ENCODE measurements at regions not wholly inside any gene's neighbourhood (a gene's known extent, or its start where the extent isn't known, plus 50 kb on each side); places are given as distances from the start of the nearest gene placed in this dataset.

DNA sequence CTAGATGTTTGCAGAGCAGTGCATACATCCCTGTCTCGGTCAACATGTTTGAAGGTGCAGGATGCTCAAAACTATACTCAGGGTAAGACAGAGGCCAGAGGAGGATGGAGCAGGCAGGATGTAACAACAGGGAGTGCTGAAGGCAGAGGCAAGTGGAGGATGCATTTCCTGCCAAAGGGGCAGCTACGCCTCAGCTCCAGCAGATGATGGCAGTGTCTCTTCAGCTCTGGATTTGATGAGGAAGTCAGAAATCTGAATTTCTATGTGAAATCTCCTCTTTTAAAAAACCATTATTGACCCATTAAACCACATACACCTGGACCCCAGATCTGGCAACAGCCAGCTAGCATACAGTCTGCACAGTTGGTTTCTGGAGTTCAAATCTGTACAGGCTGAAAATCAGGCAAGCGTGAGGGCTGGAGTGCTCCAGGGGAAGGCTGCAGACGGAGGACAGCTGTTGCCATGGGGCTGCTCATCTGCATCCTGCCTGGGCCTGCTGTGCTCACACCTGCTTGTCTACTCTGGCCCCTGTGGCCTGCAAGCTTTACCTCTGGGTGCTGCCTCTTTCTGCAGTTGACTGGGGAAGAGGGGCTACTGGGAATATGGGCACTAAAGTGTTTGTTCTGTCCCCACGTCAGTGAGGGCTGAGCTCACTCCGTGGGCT is 152.9 kb upstream of the SLC28A3 start (continued):
- TF ChIP-seq RBBP5 (IDR thresholded peaks at IDR 0.05; ENCODE audit: borderline replicate concordance, low read depth, low read length) (no peak), HDAC6 (IDR thresholded peaks at IDR 0.05; ENCODE audit: low read depth, low read length) (no peak), RNF2 (IDR thresholded peaks at IDR 0.05; ENCODE audit: borderline replicate concordance, low read depth, low read length, missing control alignments, poor library complexity, severe bottlenecking) (no peak), CEBPB (IDR thresholded peaks at IDR 0.05; ENCODE audit: low read depth, low read length) (no peak), BCL11A (IDR thresholded peaks at IDR 0.05; ENCODE audit: low read depth in 2 of 2, low read length in 2 of 2) (no peak), SP4 (IDR thresholded peaks at IDR 0.05; ENCODE audit: low read length) (no peak), GABPA (IDR thresholded peaks at IDR 0.05; ENCODE audit: borderline replicate concordance, insufficient read depth, low read length) (no peak)
- TF ChIP-seq, protein P1, sequence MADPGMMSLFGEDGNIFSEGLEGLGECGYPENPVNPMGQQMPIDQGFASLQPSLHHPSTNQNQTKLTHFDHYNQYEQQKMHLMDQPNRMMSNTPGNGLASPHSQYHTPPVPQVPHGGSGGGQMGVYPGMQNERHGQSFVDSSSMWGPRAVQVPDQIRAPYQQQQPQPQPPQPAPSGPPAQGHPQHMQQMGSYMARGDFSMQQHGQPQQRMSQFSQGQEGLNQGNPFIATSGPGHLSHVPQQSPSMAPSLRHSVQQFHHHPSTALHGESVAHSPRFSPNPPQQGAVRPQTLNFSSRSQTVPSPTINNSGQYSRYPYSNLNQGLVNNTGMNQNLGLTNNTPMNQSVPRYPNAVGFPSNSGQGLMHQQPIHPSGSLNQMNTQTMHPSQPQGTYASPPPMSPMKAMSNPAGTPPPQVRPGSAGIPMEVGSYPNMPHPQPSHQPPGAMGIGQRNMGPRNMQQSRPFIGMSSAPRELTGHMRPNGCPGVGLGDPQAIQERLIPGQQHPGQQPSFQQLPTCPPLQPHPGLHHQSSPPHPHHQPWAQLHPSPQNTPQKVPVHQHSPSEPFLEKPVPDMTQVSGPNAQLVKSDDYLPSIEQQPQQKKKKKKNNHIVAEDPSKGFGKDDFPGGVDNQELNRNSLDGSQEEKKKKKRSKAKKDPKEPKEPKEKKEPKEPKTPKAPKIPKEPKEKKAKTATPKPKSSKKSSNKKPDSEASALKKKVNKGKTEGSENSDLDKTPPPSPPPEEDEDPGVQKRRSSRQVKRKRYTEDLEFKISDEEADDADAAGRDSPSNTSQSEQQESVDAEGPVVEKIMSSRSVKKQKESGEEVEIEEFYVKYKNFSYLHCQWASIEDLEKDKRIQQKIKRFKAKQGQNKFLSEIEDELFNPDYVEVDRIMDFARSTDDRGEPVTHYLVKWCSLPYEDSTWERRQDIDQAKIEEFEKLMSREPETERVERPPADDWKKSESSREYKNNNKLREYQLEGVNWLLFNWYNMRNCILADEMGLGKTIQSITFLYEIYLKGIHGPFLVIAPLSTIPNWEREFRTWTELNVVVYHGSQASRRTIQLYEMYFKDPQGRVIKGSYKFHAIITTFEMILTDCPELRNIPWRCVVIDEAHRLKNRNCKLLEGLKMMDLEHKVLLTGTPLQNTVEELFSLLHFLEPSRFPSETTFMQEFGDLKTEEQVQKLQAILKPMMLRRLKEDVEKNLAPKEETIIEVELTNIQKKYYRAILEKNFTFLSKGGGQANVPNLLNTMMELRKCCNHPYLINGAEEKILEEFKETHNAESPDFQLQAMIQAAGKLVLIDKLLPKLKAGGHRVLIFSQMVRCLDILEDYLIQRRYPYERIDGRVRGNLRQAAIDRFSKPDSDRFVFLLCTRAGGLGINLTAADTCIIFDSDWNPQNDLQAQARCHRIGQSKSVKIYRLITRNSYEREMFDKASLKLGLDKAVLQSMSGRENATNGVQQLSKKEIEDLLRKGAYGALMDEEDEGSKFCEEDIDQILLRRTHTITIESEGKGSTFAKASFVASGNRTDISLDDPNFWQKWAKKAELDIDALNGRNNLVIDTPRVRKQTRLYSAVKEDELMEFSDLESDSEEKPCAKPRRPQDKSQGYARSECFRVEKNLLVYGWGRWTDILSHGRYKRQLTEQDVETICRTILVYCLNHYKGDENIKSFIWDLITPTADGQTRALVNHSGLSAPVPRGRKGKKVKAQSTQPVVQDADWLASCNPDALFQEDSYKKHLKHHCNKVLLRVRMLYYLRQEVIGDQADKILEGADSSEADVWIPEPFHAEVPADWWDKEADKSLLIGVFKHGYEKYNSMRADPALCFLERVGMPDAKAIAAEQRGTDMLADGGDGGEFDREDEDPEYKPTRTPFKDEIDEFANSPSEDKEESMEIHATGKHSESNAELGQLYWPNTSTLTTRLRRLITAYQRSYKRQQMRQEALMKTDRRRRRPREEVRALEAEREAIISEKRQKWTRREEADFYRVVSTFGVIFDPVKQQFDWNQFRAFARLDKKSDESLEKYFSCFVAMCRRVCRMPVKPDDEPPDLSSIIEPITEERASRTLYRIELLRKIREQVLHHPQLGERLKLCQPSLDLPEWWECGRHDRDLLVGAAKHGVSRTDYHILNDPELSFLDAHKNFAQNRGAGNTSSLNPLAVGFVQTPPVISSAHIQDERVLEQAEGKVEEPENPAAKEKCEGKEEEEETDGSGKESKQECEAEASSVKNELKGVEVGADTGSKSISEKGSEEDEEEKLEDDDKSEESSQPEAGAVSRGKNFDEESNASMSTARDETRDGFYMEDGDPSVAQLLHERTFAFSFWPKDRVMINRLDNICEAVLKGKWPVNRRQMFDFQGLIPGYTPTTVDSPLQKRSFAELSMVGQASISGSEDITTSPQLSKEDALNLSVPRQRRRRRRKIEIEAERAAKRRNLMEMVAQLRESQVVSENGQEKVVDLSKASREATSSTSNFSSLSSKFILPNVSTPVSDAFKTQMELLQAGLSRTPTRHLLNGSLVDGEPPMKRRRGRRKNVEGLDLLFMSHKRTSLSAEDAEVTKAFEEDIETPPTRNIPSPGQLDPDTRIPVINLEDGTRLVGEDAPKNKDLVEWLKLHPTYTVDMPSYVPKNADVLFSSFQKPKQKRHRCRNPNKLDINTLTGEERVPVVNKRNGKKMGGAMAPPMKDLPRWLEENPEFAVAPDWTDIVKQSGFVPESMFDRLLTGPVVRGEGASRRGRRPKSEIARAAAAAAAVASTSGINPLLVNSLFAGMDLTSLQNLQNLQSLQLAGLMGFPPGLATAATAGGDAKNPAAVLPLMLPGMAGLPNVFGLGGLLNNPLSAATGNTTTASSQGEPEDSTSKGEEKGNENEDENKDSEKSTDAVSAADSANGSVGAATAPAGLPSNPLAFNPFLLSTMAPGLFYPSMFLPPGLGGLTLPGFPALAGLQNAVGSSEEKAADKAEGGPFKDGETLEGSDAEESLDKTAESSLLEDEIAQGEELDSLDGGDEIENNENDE (IDR thresholded peaks at IDR 0.05; ENCODE audit: insufficient replicate concordance, low read length) = no peak

Measured in H1 (cell line).